ENCODE measurements at regions not wholly inside any gene's neighbourhood (a gene's known extent, or its start where the extent isn't known, plus 50 kb on each side); places are given as distances from the start of the nearest gene placed in this dataset.

- no peak for TF ChIP-seq CTCF (IDR thresholded peaks at IDR 0.05)
- Mint-ChIP-seq H3K27me3 (no peaks in the 10 kb centered on the region), H3K36me3 (ENCODE audit: low read depth) (no peaks in the 10 kb centered on the region), H3K9me3 (no peaks in the 10 kb centered on the region), H3K4me3 (no peak overlapping the region), H3K27ac (no peak overlapping the region), H3K4me1 (ENCODE audit: low read depth) (no peaks in the 10 kb centered on the region)
- ATAC-seq (no peak), DNase-seq (no peak)
- ChIA-PET CTCF (no interaction called here), POLR2A (no interaction called here)
- intact Hi-C loops (cut with micrococcal nuclease) = no loop called here
These were observed 476.5 kb downstream of the TCERG1L start for GRCh38 chr10:130835068-130835467.

DNA sequence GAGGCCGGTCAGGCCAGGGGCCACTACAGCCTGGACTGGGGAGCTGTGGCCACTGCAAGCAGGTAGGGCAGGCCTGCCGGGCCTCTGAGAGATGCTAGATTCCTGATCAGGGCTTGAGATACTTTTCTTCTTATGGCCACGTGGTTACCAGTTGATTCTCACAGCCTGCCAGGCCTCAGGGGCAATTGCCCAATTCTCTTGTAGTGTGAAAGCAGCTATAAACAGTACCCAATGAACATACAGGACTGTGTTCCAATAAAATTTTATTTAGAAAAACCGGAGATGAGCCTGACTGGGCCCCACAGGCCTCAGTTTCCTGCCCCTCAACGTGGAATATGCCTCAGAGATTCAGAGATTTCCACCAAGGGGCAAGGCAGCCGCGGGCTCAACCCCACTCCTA lies 475.2 kb downstream of the TCERG1L start:
- Mint-ChIP-seq H3K36me3 (ENCODE audit: low read depth) (no peaks in the 10 kb centered on the region), H3K4me1 (ENCODE audit: low read depth) (no peaks in the 10 kb centered on the region), H3K9me3 (no peaks in the 10 kb centered on the region), H3K4me3 (no peak overlapping the region), H3K27me3 (no peaks in the 10 kb centered on the region), H3K27ac (no peak overlapping the region)
- intact Hi-C loops (cut with micrococcal nuclease) = no loop called here
- POLR2A ChIA-PET = no interaction called here
- DNase-seq (no peak), ATAC-seq (no peak)
- CTCF ChIA-PET = no interaction called here
- TF ChIP-seq CTCF (IDR thresholded peaks at IDR 0.05) = no peak

- intact Hi-C loops (cut with micrococcal nuclease) = no loop called here
- Mint-ChIP-seq H3K27me3 (no peaks in the 10 kb centered on the region), H3K4me3 (no peak overlapping the region), H3K9me3 (no peaks in the 10 kb centered on the region), H3K4me1 (ENCODE audit: low read depth) (no peaks in the 10 kb centered on the region), H3K36me3 (ENCODE audit: low read depth) (no peaks in the 10 kb centered on the region), H3K27ac (no peak overlapping the region)
- no peak for ATAC-seq
- no peak for DNase-seq
- ChIA-PET POLR2A (no interaction called here), CTCF (no interaction called here)
- no peak for TF ChIP-seq CTCF (IDR thresholded peaks at IDR 0.05)
These were observed 468.4 kb downstream of the TCERG1L start for GRCh38 chr10:130843051-130843653.

DNA sequence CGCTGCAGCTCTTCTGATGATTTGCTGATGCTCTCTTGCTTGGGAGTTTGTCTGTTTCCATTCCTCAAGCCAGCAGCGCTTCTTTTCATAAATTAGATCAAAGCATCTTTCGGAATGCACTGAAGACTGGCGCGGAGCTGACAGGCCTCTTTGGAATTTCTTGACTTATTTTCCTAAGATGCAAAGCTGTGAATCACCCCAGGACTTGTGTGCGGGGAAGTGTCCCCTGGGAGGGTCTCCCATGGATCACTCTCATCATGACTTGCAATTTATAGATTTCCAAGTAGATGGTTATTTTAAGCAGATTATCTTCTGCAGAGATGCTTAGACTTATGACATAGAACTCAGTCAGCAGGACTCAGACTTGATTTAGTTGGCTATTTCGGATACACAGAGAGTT lies 467.2 kb downstream of the TCERG1L start:
- no peaks in the 10 kb centered on the region for H3K36me3 Mint-ChIP-seq (ENCODE audit: low read depth)
- no peaks in the 10 kb centered on the region for H3K4me1 Mint-ChIP-seq (ENCODE audit: low read depth)
- H3K4me3 Mint-ChIP-seq = no peak overlapping the region
- ChIA-PET CTCF (no interaction called here), POLR2A (no interaction called here)
- DNase-seq (no peak), ATAC-seq (no peak)
- no peaks in the 10 kb centered on the region for H3K9me3 Mint-ChIP-seq
- intact Hi-C loops (cut with micrococcal nuclease) = no loop called here
- H3K27ac Mint-ChIP-seq = no peak overlapping the region
- no peak for TF ChIP-seq CTCF (IDR thresholded peaks at IDR 0.05)
- H3K27me3 Mint-ChIP-seq = no peaks in the 10 kb centered on the region

DNA sequence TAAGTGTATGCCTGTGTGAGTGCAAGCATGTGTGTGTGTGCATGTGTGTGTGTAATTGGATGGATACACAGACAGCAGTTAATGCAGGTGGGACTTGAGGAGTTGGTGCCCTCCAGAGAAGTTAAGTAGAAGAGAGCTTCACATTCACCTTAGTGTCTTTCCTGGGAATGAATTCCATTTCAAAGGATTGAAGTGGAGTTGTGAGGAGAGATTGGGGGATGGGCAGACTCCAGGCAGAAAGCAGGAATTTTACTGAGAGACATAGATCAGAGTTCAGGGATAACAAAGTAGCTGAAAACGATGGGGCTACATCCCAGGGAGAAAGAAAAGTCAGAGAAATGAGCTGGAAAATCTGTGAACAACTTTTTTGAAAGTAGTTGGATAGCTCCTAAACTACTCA lies 464.4 kb downstream of the TCERG1L start:
- CTCF ChIA-PET = no interaction called here
- Mint-ChIP-seq H3K9me3 (peaks cover 6% of the 10 kb centered on the region), H3K27me3 (no peaks in the 10 kb centered on the region), H3K4me1 (ENCODE audit: low read depth) (no peaks in the 10 kb centered on the region), H3K4me3 (no peak overlapping the region), H3K36me3 (ENCODE audit: low read depth) (no peaks in the 10 kb centered on the region), H3K27ac (no peak overlapping the region)
- no peak for TF ChIP-seq CTCF (IDR thresholded peaks at IDR 0.05)
- DNase-seq (no peak), ATAC-seq (no peak)
- intact Hi-C loops (cut with micrococcal nuclease) = no loop called here
- POLR2A ChIA-PET = no interaction called here

All from activated CD8-positive, alpha-beta T cell treated with anti-CD3 and anti-CD28 coated beads for 36 hours (primary cell).